ENCODE measurements at regions not wholly inside any gene's neighbourhood (a gene's known extent, or its start where the extent isn't known, plus 50 kb on each side); places are given as distances from the start of the nearest gene placed in this dataset.

DNA sequence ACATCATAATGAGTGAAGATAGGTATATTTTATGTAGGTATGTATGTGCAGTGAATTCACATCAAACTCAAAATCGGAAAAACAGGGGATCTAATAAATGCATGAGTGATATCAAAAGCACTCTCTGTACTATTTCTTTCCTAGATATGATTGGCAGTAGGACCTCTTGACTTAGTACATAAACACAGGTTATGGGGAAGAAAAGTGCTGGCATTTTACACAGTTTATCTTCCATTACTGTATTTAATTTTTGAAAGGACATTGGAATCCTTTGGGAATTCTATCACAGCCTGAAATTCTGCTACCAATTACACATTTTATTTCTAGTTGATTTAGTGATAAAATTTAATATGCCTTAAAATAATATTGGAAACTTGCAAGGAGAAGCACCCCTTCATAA, 470.5 kb upstream of the ONECUT1 start:
- TF ChIP-seq CTCF (IDR thresholded peaks at IDR 0.05) (no peak), EZH2 (IDR thresholded peaks at IDR 0.05) (no peak), EZH2phosphoT487 (IDR thresholded peaks at IDR 0.05) (no peak)
